ENCODE measurements at regions not wholly inside any gene's neighbourhood (a gene's known extent, or its start where the extent isn't known, plus 50 kb on each side); places are given as distances from the start of the nearest gene placed in this dataset.

GRCh38 chr3:18888370-18888769 is 259.9 kb upstream of the KCNH8 start:
- no peak for TF ChIP-seq CTCF (IDR thresholded peaks at IDR 0.05; ENCODE audit: extremely low read depth, insufficient read depth, missing control alignments)
- no peak for DNase-seq (ENCODE audit: low spot score)
- in situ Hi-C loops (cut with MboI; ENCODE audit: low pct_unique_long_range_greater_than_20kb, low sequenced_read_pairs, unreplicated experiment), result no loop called here

DNA sequence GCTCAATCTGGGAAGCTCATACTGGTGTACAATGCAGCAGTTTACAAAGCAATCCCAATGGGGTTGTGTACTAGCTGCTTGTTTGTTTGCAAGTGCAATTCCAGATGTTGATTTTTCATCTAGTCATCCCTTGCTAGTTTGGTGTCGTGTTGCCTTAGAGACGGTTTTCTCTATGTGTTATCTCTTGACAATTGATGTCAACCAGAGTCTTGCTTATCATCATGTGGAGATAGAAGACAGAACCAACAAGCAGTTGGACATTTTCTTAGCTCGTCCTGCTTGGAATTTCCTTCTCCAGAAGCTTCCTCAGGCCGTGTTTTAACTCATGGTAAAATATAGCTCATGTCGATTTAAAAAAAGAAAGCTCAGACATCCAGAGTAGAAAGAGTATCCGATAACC is 262.0 kb upstream of the KCNH8 start:
- TF ChIP-seq CTCF (IDR thresholded peaks at IDR 0.05; ENCODE audit: extremely low read depth, insufficient read depth, missing control alignments), result no peak
- no peak for DNase-seq (ENCODE audit: low spot score)
- in situ Hi-C loops (cut with MboI; ENCODE audit: low pct_unique_long_range_greater_than_20kb, low sequenced_read_pairs, unreplicated experiment), result no loop called here

DNA sequence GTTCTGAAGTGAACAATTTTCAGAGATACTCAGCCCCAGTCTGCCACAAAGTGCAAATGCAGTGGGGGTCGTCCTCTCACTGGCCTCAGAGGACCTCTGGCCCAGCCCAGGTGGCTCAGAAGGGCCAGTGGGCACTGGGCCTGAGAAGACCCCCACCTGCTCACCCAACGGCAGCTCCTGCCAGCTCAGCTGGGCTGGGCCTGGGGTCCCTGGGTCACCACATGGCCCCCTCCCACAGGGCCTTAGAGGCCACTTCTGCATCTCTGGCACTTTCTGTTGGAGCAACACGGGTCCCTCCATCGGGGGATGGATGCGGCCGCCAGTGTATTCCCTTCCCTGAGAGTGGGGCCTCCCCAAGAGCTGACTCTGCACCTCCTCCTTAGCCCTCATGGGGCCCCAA is 262.7 kb upstream of the KCNH8 start:
- in situ Hi-C loops (cut with MboI; ENCODE audit: low pct_unique_long_range_greater_than_20kb, low sequenced_read_pairs, unreplicated experiment), result no loop called here
- DNase-seq (ENCODE audit: low spot score), result no peak
- no peak for TF ChIP-seq CTCF (IDR thresholded peaks at IDR 0.05; ENCODE audit: extremely low read depth, insufficient read depth, missing control alignments)

GRCh38 chr3:18883571-18883970 is 264.7 kb upstream of the KCNH8 start:
- in situ Hi-C loops (cut with MboI; ENCODE audit: low pct_unique_long_range_greater_than_20kb, low sequenced_read_pairs, unreplicated experiment), result no loop called here
- DNase-seq (ENCODE audit: low spot score), result no peak
- TF ChIP-seq CTCF (IDR thresholded peaks at IDR 0.05; ENCODE audit: extremely low read depth, insufficient read depth, missing control alignments), result no peak

GRCh38 chr3:18880691-18881090 is 267.6 kb upstream of the KCNH8 start:
- in situ Hi-C loops (cut with MboI; ENCODE audit: low pct_unique_long_range_greater_than_20kb, low sequenced_read_pairs, unreplicated experiment), result no loop called here
- TF ChIP-seq CTCF (IDR thresholded peaks at IDR 0.05; ENCODE audit: extremely low read depth, insufficient read depth, missing control alignments), result no peak

DNA sequence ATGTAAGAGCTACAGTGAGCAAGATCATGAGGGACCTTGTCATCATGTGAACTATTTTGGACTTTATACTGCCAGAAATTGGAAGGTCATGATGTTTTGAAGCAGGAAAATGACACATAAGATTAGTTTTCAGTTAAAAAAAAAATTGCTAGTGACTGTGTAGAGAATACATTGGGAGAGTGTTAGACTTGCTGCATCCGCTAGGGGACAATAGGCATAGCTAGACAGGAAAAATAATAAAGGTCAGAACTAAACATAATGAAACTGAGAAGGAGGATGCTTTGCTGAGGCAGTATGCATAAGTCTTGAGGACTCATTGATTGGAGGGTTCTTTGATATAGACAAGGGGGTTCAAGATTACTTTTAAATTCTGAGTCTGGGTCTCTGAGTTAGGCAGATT is 275.8 kb upstream of the KCNH8 start:
- in situ Hi-C loops (cut with MboI; ENCODE audit: low pct_unique_long_range_greater_than_20kb, low sequenced_read_pairs, unreplicated experiment), result no loop called here
- TF ChIP-seq CTCF (IDR thresholded peaks at IDR 0.05; ENCODE audit: extremely low read depth, insufficient read depth, missing control alignments), result no peak
- no peak for DNase-seq (ENCODE audit: low spot score)

More at GRCh38 chr3:18880691-18881090, 267.6 kb upstream of the KCNH8 start:
- no peak for DNase-seq (ENCODE audit: low spot score)

- TF ChIP-seq CTCF (IDR thresholded peaks at IDR 0.05; ENCODE audit: extremely low read depth, insufficient read depth, missing control alignments), result no peak
- in situ Hi-C loops (cut with MboI; ENCODE audit: low pct_unique_long_range_greater_than_20kb, low sequenced_read_pairs, unreplicated experiment), result no loop called here
- DNase-seq (ENCODE audit: low spot score), result no peak
Measured at GRCh38 chr3:18870642-18871041, 277.7 kb upstream of the KCNH8 start.

Measured in GM13977 (cell line).